Coronary artery (tissue), 2 donors: ENCODE measurements at regions not wholly inside any gene's neighbourhood (a gene's known extent, or its start where the extent isn't known, plus 50 kb on each side); places are given as distances from the start of the nearest gene placed in this dataset.

ENCODE experiments used
- DNase-seq: peaks from one replicate; pipeline ENCODE4 v3.0.0-alpha.2; 2017; ENCODE audit warnings: low spot score
- H3K27ac ChIP-seq, 2 donors: fragments of 200-600 bp; sonication (generic); one replicate each; pipeline ENCODE4 v1.5.1; 2016 to 2019
- H3K4me3 ChIP-seq: fragments of 200-600 bp; sonication (generic); 2 replicates; pipeline ENCODE4 v1.5.1; 2016; ENCODE audit warnings: mild to moderate bottlenecking, moderate library complexity
- CTCF ChIP-seq: fragments of 200-600 bp; sonication (generic); IDR thresholded peaks from one replicate; pipeline ENCODE4 v1.5.1; 2019; ENCODE audit warnings: antibody characterized with exemption

- H3K4me3 ChIP-seq = no peak overlapping the region
- no peak overlapping the region for H3K27ac ChIP-seq
- TF ChIP-seq CTCF = no peak
- DNase-seq = no peak
Measured at GRCh38 chr10:10259013-10259412, 758.7 kb upstream of the CELF2 start.

GRCh38 chr10:10270126-10271050 lies 747.3 kb upstream of the CELF2 start:
- no peak for DNase-seq
- peak overlapping the region; percentile 17 for H3K4me3 ChIP-seq
- TF ChIP-seq CTCF = no peak
- no peak overlapping the region for H3K27ac ChIP-seq

GRCh38 chr10:10271639-10272192 lies 746.0 kb upstream of the CELF2 start:
- no peak for DNase-seq
- Histone ChIP-seq H3K27ac (no peak overlapping the region), H3K4me3 (no peak overlapping the region)
- TF ChIP-seq CTCF = no peak

GRCh38 chr10:10273661-10274060 lies 744.0 kb upstream of the CELF2 start:
- H3K27ac ChIP-seq = no peak overlapping the region
- DNase-seq = no peak
- H3K4me3 ChIP-seq = no peak overlapping the region
- TF ChIP-seq CTCF = no peak

- no peak for DNase-seq
- Histone ChIP-seq H3K4me3 (no peak overlapping the region), H3K27ac (no peak overlapping the region)
- no peak for TF ChIP-seq CTCF
Measured at GRCh38 chr10:10279906-10280305, 737.8 kb upstream of the CELF2 start.

GRCh38 chr10:10292501-10292900 lies 725.2 kb upstream of the CELF2 start:
- H3K27ac ChIP-seq = no peak overlapping the region
- no peak overlapping the region for H3K4me3 ChIP-seq
- no peak for DNase-seq
- no peak for TF ChIP-seq CTCF

- Histone ChIP-seq H3K27ac (no peak overlapping the region), H3K4me3 (no peak overlapping the region)
- DNase-seq = no peak
- TF ChIP-seq CTCF = no peak
Measured at GRCh38 chr10:10293041-10293440, 724.6 kb upstream of the CELF2 start.
